Upper lobe of right lung (tissue), 1 donor: ENCODE measurements at regions not wholly inside any gene's neighbourhood (a gene's known extent, or its start where the extent isn't known, plus 50 kb on each side); places are given as distances from the start of the nearest gene placed in this dataset.

ENCODE experiments used
- ATAC-seq: fragments of 200-7000 bp; cut with Tn5 transposase; one replicate; pipeline ENCODE4 v1.9.1; 2020; ENCODE audit warnings: mild to moderate bottlenecking, moderate library complexity
- DNase-seq: peaks from one replicate; pipeline ENCODE4 v3.0.0-alpha.2; 2020
- H3K27ac ChIP-seq: fragments of 200-600 bp; one replicate; pipeline ENCODE4 v1.8.0; 2022
- H3K27me3 ChIP-seq: fragments of 200-600 bp; one replicate; pipeline ENCODE4 v1.8.0; 2022; ENCODE audit warnings: mild to moderate bottlenecking
- H3K36me3 ChIP-seq: fragments of 200-600 bp; one replicate; pipeline ENCODE4 v1.8.0; 2022
- H3K4me1 ChIP-seq: fragments of 200-600 bp; one replicate; pipeline ENCODE4 v1.8.0; 2022
- H3K4me3 ChIP-seq: fragments of 200-600 bp; one replicate; pipeline ENCODE4 v1.8.0; 2022; ENCODE audit warnings: mild to moderate bottlenecking
- H3K9me3 ChIP-seq: fragments of 200-600 bp; one replicate; pipeline ENCODE4 v1.8.0; 2022
- intact Hi-C: fragments of 100-400 bp; cut with DNase I; formaldehyde crosslinking; loops from one replicate; pipeline ENCODE4 v1.11.0; 2022
- TF ChIP-seq, protein P1 (sequence below): fragments of 200-600 bp; IDR thresholded peaks from one replicate; pipeline ENCODE4 v1.8.0; 2022; ENCODE audit warnings: antibody characterized with exemption
- donor health status: DM: no; HTN: yes; CAD: no; lungs with severe emphysema.

DNA sequence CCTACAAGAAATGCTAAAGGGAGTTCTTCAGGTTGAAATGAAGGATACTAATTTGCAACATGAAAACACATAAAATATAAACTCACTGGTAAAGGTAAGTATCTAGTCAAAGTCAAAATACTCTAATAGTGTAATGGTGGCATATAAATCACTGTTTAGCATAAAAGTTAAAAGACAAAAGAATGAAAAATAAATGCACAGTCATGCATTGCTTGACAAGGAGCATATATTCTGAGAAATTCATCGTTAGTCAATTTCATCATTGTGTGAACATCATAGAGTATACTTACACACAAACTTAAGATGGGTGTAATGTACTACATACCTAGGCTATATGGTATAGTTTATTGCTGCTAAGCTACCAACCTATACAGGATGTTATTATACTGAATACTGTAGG lies 194.4 kb upstream of the PDE5A start:
- TF ChIP-seq, protein P1, sequence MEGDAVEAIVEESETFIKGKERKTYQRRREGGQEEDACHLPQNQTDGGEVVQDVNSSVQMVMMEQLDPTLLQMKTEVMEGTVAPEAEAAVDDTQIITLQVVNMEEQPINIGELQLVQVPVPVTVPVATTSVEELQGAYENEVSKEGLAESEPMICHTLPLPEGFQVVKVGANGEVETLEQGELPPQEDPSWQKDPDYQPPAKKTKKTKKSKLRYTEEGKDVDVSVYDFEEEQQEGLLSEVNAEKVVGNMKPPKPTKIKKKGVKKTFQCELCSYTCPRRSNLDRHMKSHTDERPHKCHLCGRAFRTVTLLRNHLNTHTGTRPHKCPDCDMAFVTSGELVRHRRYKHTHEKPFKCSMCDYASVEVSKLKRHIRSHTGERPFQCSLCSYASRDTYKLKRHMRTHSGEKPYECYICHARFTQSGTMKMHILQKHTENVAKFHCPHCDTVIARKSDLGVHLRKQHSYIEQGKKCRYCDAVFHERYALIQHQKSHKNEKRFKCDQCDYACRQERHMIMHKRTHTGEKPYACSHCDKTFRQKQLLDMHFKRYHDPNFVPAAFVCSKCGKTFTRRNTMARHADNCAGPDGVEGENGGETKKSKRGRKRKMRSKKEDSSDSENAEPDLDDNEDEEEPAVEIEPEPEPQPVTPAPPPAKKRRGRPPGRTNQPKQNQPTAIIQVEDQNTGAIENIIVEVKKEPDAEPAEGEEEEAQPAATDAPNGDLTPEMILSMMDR: no peak
- DNase-seq (no peak), ATAC-seq (no peak)
- no peaks in the 10 kb centered on the region for H3K36me3 ChIP-seq
- no peaks in the 10 kb centered on the region for H3K27me3 ChIP-seq
- no peaks in the 10 kb centered on the region for H3K4me1 ChIP-seq
- no peaks in the 10 kb centered on the region for H3K9me3 ChIP-seq
- intact Hi-C loops: no loop called here
- no peak overlapping the region for H3K27ac ChIP-seq
- H3K4me3 ChIP-seq: no peak overlapping the region

DNA sequence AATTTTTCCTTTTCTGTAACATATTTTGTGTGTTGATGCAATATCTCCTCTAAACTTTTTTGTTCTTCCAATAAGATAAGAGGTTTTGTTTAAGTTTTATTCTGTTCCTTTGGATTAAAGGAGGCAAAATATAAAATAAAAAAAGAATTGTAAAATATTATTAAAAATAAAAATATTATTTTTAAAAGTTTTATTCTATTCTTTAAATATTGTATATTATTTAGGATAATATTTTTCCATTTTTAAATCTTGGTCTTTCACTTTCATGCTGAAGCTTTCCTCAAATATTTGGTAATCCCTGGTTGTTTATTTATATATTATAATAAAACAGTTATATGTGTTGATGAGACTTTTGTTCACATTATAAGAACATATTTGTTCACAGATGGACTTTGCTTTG lies 187.9 kb upstream of the PDE5A start:
- TF ChIP-seq, protein P1: no peak
- DNase-seq (no peak), ATAC-seq (no peak)
- H3K4me1 ChIP-seq: no peaks in the 10 kb centered on the region
- no peak overlapping the region for H3K27ac ChIP-seq
- no peak overlapping the region for H3K4me3 ChIP-seq
- H3K36me3 ChIP-seq: no peaks in the 10 kb centered on the region
- H3K27me3 ChIP-seq: no peaks in the 10 kb centered on the region
- intact Hi-C loops: no loop called here
- H3K9me3 ChIP-seq: no peaks in the 10 kb centered on the region

DNA sequence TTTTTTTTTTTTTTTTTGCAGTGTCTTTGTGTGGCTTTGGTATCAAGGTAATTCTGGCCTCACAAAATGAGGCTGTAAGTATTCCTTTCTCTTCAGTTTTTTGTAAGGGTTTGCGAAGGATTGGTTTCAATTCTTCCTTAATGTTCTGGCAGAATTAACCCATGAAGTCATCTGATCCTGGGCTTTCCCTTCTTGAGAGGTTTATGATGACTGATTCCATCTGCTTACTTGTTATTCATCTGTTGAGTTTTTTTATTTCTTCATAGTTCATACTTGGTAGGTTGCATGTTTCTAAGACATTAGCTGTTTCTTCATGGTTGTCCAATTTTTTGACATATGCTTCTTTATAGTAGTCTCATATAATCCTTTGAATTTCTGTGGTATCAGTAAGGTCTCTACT lies 181.4 kb upstream of the PDE5A start:
- no peak overlapping the region for H3K27ac ChIP-seq
- intact Hi-C loops: no loop called here
- TF ChIP-seq, protein P1: no peak
- H3K36me3 ChIP-seq: no peaks in the 10 kb centered on the region
- no peaks in the 10 kb centered on the region for H3K4me1 ChIP-seq
- no peak for DNase-seq
- ATAC-seq: no peak
- H3K9me3 ChIP-seq: no peaks in the 10 kb centered on the region
- no peak overlapping the region for H3K4me3 ChIP-seq
- H3K27me3 ChIP-seq: no peaks in the 10 kb centered on the region

DNA sequence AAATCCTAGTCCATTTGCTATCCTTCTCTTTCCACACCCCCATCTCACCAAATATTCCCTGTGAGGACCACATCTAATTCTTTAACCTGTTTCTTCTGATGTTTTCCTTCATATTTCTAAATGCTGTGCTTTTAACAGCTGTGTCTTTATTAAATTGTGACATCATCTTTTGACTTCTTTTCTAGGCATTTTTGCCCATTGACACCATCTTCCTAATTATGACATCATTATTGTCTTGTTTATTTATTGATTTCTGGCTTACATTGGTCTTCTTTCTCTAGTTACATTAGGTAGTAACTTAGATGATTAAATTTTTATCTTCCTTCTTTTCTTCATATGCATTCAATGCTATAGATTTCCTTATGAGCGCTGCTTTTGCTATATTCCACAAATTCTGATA lies 175.8 kb upstream of the PDE5A start:
- intact Hi-C loops: no loop called here
- Histone ChIP-seq H3K27me3 (no peaks in the 10 kb centered on the region), H3K36me3 (no peaks in the 10 kb centered on the region), H3K27ac (no peak overlapping the region), H3K4me3 (no peak overlapping the region), H3K9me3 (no peaks in the 10 kb centered on the region), H3K4me1 (no peaks in the 10 kb centered on the region)
- DNase-seq: no peak
- no peak for ATAC-seq
- TF ChIP-seq, protein P1: no peak

DNA sequence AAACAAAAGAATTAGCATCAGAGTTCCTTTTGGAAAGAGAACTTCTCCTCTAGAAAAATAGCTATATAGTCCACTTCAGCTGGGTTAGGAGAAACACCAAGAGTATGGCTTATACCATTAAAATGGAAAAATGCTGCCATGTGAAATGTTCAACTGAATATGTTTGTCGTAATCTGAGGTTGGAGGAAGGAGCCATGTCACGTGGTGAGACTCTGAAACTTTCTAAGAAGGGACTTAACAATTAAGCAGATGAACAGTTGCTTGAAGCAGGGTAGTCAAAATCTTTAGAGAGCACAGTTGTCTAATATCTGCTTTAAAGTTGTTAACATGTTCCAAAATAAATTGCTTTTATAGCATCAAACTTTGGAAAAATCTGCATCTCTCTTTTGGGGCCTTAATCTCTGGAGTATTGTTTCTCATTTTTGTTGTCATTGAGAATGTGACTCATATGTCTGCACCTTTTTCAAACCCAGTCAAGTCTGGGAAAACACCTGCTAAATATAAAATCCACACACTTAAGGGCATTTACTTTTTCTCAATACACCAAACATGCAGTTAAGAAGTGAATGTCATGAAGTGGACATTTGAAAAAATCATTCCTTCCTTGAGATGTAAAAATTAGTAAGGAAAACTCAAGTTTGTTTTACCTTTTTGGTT lies 168.8 kb upstream of the PDE5A start:
- intact Hi-C loops: no loop called here
- H3K4me3 ChIP-seq: no peak overlapping the region
- ATAC-seq: no peak
- H3K9me3 ChIP-seq: no peaks in the 10 kb centered on the region
- no peak overlapping the region for H3K27ac ChIP-seq
- no peaks in the 10 kb centered on the region for H3K4me1 ChIP-seq
- no peaks in the 10 kb centered on the region for H3K36me3 ChIP-seq
- H3K27me3 ChIP-seq: no peaks in the 10 kb centered on the region
- no peak for DNase-seq
- TF ChIP-seq, protein P1: no peak

DNA sequence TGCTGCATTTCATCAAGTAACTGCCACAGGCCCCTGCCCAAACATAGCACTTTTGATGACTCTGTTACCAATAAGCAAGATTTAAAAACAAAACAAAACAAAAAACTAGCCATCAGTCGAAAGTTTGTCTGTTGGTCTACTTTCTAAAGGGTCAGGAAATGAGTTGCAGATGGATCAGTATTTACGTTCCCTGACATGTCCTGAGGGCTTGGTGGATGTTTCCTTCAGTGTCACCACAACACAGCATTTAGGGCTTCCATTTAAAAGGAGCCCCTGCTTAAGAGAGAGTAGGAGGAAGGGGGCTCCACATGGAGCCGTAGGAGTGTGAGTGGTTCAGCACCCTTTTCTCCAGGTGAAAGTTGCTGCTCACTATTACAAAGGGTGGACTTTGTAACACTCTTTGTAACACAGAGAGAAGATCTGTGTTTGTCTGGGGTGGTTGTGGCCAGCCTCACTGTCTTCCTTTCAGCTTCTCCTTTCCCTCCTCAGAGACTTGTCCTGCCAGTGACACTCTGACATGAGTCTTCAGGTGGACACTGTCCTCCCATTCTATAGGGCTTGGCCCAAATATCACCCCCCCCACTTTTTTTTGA lies 167.5 kb upstream of the PDE5A start:
- peak; percentile 10 for ATAC-seq
- no peak overlapping the region for H3K4me3 ChIP-seq
- H3K4me1 ChIP-seq: no peaks in the 10 kb centered on the region
- intact Hi-C loops: no loop called here
- TF ChIP-seq, protein P1: no peak
- H3K9me3 ChIP-seq: no peaks in the 10 kb centered on the region
- no peaks in the 10 kb centered on the region for H3K36me3 ChIP-seq
- no peaks in the 10 kb centered on the region for H3K27me3 ChIP-seq
- H3K27ac ChIP-seq: no peak overlapping the region
- no peak for DNase-seq
